NCI-H460 (cell line): ENCODE measurements at regions not wholly inside any gene's neighbourhood (a gene's known extent, or its start where the extent isn't known, plus 50 kb on each side); places are given as distances from the start of the nearest gene placed in this dataset.

ENCODE experiments used
- DNase-seq: peaks from one replicate; pipeline ENCODE4 v3.0.0-alpha.2; 2016; ENCODE audit warnings: low read depth; ENCODE audit errors: extremely low read depth

GRCh38 chr22:47283616-47284270, 521.3 kb downstream of the TBC1D22A start:
- no peak for DNase-seq

GRCh38 chr22:47282851-47283250, 520.4 kb downstream of the TBC1D22A start:
- DNase-seq: no peak

GRCh38 chr22:47282366-47282765, 519.9 kb downstream of the TBC1D22A start:
- DNase-seq: no peak

- DNase-seq: no peak
Observed at GRCh38 chr22:47281126-47282106, 519.0 kb downstream of the TBC1D22A start.

GRCh38 chr22:47280301-47280700, 517.9 kb downstream of the TBC1D22A start:
- DNase-seq: no peak

- DNase-seq: no peak
Observed at GRCh38 chr22:47279746-47280145, 517.3 kb downstream of the TBC1D22A start.

GRCh38 chr22:47279337-47279736, 516.9 kb downstream of the TBC1D22A start:
- DNase-seq: no peak

GRCh38 chr22:47278655-47279054, 516.2 kb downstream of the TBC1D22A start:
- DNase-seq: no peak

GRCh38 chr22:47277531-47277930, 515.1 kb downstream of the TBC1D22A start:
- DNase-seq: no peak

GRCh38 chr22:47276991-47277390, 514.5 kb downstream of the TBC1D22A start:
- no peak for DNase-seq

GRCh38 chr22:47276450-47276820, 514.0 kb downstream of the TBC1D22A start:
- DNase-seq: no peak

- DNase-seq: no peak
Observed at GRCh38 chr22:47275605-47276449, 513.4 kb downstream of the TBC1D22A start.

GRCh38 chr22:47274196-47274595, 511.7 kb downstream of the TBC1D22A start:
- DNase-seq: no peak

- DNase-seq: no peak
Observed at GRCh38 chr22:47270463-47271135, 508.1 kb downstream of the TBC1D22A start.

- no peak for DNase-seq
Observed at GRCh38 chr22:47269516-47270088, 507.2 kb downstream of the TBC1D22A start.

GRCh38 chr22:47267513-47268282, 505.2 kb downstream of the TBC1D22A start:
- no peak for DNase-seq

- DNase-seq: no peak
Observed at GRCh38 chr22:47266329-47266728, 503.9 kb downstream of the TBC1D22A start.

GRCh38 chr22:47260551-47260950, 498.1 kb downstream of the TBC1D22A start:
- no peak for DNase-seq

GRCh38 chr22:47259990-47260389, 497.5 kb downstream of the TBC1D22A start:
- DNase-seq: no peak
